ENCODE measurements at regions not wholly inside any gene's neighbourhood (a gene's known extent, or its start where the extent isn't known, plus 50 kb on each side); places are given as distances from the start of the nearest gene placed in this dataset.

DNA sequence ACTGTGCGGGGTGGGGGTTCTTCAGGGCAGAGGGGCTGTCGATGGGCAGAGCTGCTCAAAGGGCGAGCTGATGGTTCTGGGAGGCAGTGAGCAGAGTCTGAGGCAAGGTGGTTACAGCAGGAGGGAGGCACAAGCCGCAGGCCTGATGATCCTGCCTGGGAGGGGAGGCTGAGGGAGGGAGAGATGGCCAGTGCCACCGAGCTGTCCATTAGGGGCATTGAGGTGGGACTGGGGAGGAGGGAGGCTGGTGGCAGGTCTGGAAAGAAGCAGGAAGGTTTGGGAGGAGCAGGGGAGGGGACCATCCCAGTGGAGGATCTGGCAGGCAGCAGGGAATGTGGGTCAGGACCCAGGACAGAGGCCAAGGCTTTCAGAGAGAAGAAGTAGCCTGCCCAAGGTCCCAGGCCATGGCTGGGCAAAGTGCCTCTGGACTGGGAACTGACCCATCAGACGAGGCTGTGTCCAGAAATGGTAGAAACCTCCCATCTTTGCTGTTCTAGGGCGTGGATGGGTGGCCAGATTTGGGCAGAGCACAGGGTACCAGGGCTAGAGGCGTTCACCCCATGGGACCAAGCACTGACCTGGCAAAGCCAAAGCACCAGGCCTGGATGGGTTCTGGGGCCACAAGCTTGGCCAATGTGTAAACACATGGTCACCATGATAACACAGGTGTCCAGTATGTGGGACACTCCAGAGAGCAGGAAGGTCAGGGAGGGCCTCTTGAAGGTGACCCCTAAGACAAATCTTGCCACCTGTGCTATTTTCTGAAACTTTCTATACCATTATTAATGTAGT is 55.5 kb downstream of the INHBB start:
- DNase-seq: no peak
- Histone ChIP-seq H3K36me3 (ENCODE audit: control insufficient read depth in 3 of 3, insufficient read depth in 2 of 3, low read depth in 1 of 3, low read length in 3 of 3) (no peaks in the 10 kb centered on the region), H3K4me1 (ENCODE audit: control insufficient read depth in 3 of 3, insufficient read depth in 2 of 3, low read depth in 1 of 3, low read length in 2 of 3) (no peaks in the 10 kb centered on the region), H3K4me3 (ENCODE audit: low read depth in 1 of 3, low read length in 3 of 3) (no peak overlapping the region), H3K27ac (ENCODE audit: low read depth in 1 of 3, low read length in 2 of 3) (no peak overlapping the region), H3K9me3 (ENCODE audit: control insufficient read depth in 2 of 2, insufficient read depth in 1 of 2, low read depth in 1 of 2, low read length in 1 of 2) (no peaks in the 10 kb centered on the region), H3K27me3 (ENCODE audit: control insufficient read depth in 3 of 3, insufficient read depth in 3 of 3, low read length in 3 of 3) (no peaks in the 10 kb centered on the region)
- 71 to 80% (median 79%) methylated on average over 8 of the region's 8 CpGs for WGBS, 3 donors
- no peak for FAIRE-seq

GRCh38 chr2:120402067-120402433 is 56.1 kb downstream of the INHBB start:
- FAIRE-seq: no peak
- Histone ChIP-seq H3K9me3 (ENCODE audit: control insufficient read depth in 2 of 2, insufficient read depth in 1 of 2, low read depth in 1 of 2, low read length in 1 of 2) (no peaks in the 10 kb centered on the region), H3K36me3 (ENCODE audit: control insufficient read depth in 3 of 3, insufficient read depth in 2 of 3, low read depth in 1 of 3, low read length in 3 of 3) (no peaks in the 10 kb centered on the region), H3K27ac (ENCODE audit: low read depth in 1 of 3, low read length in 2 of 3) (no peak overlapping the region), H3K27me3 (ENCODE audit: control insufficient read depth in 3 of 3, insufficient read depth in 3 of 3, low read length in 3 of 3) (no peaks in the 10 kb centered on the region), H3K4me3 (ENCODE audit: low read depth in 1 of 3, low read length in 3 of 3) (no peak overlapping the region), H3K4me1 (ENCODE audit: control insufficient read depth in 3 of 3, insufficient read depth in 2 of 3, low read depth in 1 of 3, low read length in 2 of 3) (no peaks in the 10 kb centered on the region)
- DNase-seq: no peak
- WGBS, 3 donors: 67 to 76% (median 73%) methylated on average over 5 of the region's 5 CpGs

GRCh38 chr2:120402508-120402907 is 56.6 kb downstream of the INHBB start:
- DNase-seq (no peak), FAIRE-seq (no peak)
- 91 to 94% (median 92%) methylated on average over 6 of the region's 6 CpGs for WGBS, 3 donors
- Histone ChIP-seq H3K27ac (ENCODE audit: low read depth in 1 of 3, low read length in 2 of 3) (no peak overlapping the region), H3K27me3 (ENCODE audit: control insufficient read depth in 3 of 3, insufficient read depth in 3 of 3, low read length in 3 of 3) (no peaks in the 10 kb centered on the region), H3K4me3 (ENCODE audit: low read depth in 1 of 3, low read length in 3 of 3) (no peak overlapping the region), H3K36me3 (ENCODE audit: control insufficient read depth in 3 of 3, insufficient read depth in 2 of 3, low read depth in 1 of 3, low read length in 3 of 3) (no peaks in the 10 kb centered on the region), H3K9me3 (ENCODE audit: control insufficient read depth in 2 of 2, insufficient read depth in 1 of 2, low read depth in 1 of 2, low read length in 1 of 2) (no peaks in the 10 kb centered on the region), H3K4me1 (ENCODE audit: control insufficient read depth in 3 of 3, insufficient read depth in 2 of 3, low read depth in 1 of 3, low read length in 2 of 3) (no peaks in the 10 kb centered on the region)

- 85 to 87% (median 86%) methylated on average over 5 of the region's 5 CpGs for WGBS, 3 donors
- H3K9me3 ChIP-seq (ENCODE audit: control insufficient read depth in 2 of 2, insufficient read depth in 1 of 2, low read depth in 1 of 2, low read length in 1 of 2): no peaks in the 10 kb centered on the region
- FAIRE-seq: no peak
- H3K4me1 ChIP-seq (ENCODE audit: control insufficient read depth in 3 of 3, insufficient read depth in 2 of 3, low read depth in 1 of 3, low read length in 2 of 3): no peaks in the 10 kb centered on the region
- no peaks in the 10 kb centered on the region for H3K36me3 ChIP-seq (ENCODE audit: control insufficient read depth in 3 of 3, insufficient read depth in 2 of 3, low read depth in 1 of 3, low read length in 3 of 3)
- no peaks in the 10 kb centered on the region for H3K27me3 ChIP-seq (ENCODE audit: control insufficient read depth in 3 of 3, insufficient read depth in 3 of 3, low read length in 3 of 3)
- no peak overlapping the region for H3K27ac ChIP-seq (ENCODE audit: low read depth in 1 of 3, low read length in 2 of 3)
- no peak overlapping the region for H3K4me3 ChIP-seq (ENCODE audit: low read depth in 1 of 3, low read length in 3 of 3)
- no peak for DNase-seq
Measured at GRCh38 chr2:120403261-120403660, 57.3 kb downstream of the INHBB start.

DNA sequence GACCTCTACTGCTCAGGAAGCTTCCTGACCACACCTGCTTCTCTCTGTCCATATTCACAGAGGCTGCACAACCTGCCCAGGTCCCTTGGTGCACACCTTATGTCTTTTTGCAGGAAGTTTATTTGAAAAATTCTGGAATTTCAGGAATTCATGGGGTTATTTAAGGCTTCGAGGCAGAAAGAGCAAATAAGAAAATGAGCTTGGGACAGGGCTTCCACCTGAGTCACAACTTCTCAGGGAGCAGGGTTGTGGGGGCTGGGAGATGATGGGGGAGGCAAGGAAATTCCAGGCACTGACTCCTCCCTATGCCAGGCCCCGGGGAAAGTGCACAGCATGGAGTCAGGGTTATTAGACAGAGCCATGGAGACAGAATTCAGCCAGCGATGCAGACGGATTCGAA is 57.7 kb downstream of the INHBB start:
- Histone ChIP-seq H3K9me3 (ENCODE audit: control insufficient read depth in 2 of 2, insufficient read depth in 1 of 2, low read depth in 1 of 2, low read length in 1 of 2) (no peaks in the 10 kb centered on the region), H3K4me1 (ENCODE audit: control insufficient read depth in 3 of 3, insufficient read depth in 2 of 3, low read depth in 1 of 3, low read length in 2 of 3) (no peaks in the 10 kb centered on the region), H3K36me3 (ENCODE audit: control insufficient read depth in 3 of 3, insufficient read depth in 2 of 3, low read depth in 1 of 3, low read length in 3 of 3) (no peaks in the 10 kb centered on the region), H3K4me3 (ENCODE audit: low read depth in 1 of 3, low read length in 3 of 3) (no peak overlapping the region), H3K27ac (ENCODE audit: low read depth in 1 of 3, low read length in 2 of 3) (no peak overlapping the region), H3K27me3 (ENCODE audit: control insufficient read depth in 3 of 3, insufficient read depth in 3 of 3, low read length in 3 of 3) (no peaks in the 10 kb centered on the region)
- DNase-seq (no peak), FAIRE-seq (no peak)
- 70 to 79% (median 77%) methylated on average over 5 of the region's 5 CpGs for WGBS, 3 donors

DNA sequence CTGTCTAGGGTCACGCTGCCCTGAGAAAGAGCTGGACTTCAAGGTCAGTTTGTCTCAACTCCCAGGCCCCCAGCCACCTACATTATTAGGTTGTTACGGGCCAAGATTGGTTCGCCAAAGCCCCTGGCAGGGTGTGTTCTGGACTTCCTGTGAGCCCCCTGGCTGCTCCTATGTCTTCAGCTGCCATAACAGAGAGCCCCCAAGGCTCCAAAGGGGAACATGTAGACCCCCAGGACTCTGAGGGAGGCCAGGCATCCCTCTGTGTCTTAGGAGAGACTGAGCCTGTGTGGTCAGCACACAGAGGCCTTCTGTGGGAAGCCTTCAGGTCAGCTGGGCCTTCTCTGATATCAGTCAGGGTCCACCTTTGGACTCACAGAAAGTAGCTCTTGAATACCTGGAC is 58.3 kb downstream of the INHBB start:
- FAIRE-seq: no peak
- Histone ChIP-seq H3K4me3 (ENCODE audit: low read depth in 1 of 3, low read length in 3 of 3) (no peak overlapping the region), H3K27me3 (ENCODE audit: control insufficient read depth in 3 of 3, insufficient read depth in 3 of 3, low read length in 3 of 3) (no peaks in the 10 kb centered on the region), H3K36me3 (ENCODE audit: control insufficient read depth in 3 of 3, insufficient read depth in 2 of 3, low read depth in 1 of 3, low read length in 3 of 3) (no peaks in the 10 kb centered on the region), H3K9me3 (ENCODE audit: control insufficient read depth in 2 of 2, insufficient read depth in 1 of 2, low read depth in 1 of 2, low read length in 1 of 2) (no peaks in the 10 kb centered on the region), H3K4me1 (ENCODE audit: control insufficient read depth in 3 of 3, insufficient read depth in 2 of 3, low read depth in 1 of 3, low read length in 2 of 3) (no peaks in the 10 kb centered on the region), H3K27ac (ENCODE audit: low read depth in 1 of 3, low read length in 2 of 3) (no peak overlapping the region)
- 89 to 98% (median 89%) methylated on average over 3 of the region's 3 CpGs for WGBS, 3 donors
- no peak for DNase-seq

GRCh38 chr2:120404941-120405758 is 59.2 kb downstream of the INHBB start:
- Histone ChIP-seq H3K4me3 (ENCODE audit: low read depth in 1 of 3, low read length in 3 of 3) (no peak overlapping the region), H3K27me3 (ENCODE audit: control insufficient read depth in 3 of 3, insufficient read depth in 3 of 3, low read length in 3 of 3) (no peaks in the 10 kb centered on the region), H3K27ac (ENCODE audit: low read depth in 1 of 3, low read length in 2 of 3) (no peak overlapping the region), H3K4me1 (ENCODE audit: control insufficient read depth in 3 of 3, insufficient read depth in 2 of 3, low read depth in 1 of 3, low read length in 2 of 3) (no peaks in the 10 kb centered on the region), H3K9me3 (ENCODE audit: control insufficient read depth in 2 of 2, insufficient read depth in 1 of 2, low read depth in 1 of 2, low read length in 1 of 2) (peaks cover 0 to 5% of the 10 kb centered on the region in 2 donors), H3K36me3 (ENCODE audit: control insufficient read depth in 3 of 3, insufficient read depth in 2 of 3, low read depth in 1 of 3, low read length in 3 of 3) (no peaks in the 10 kb centered on the region)
- no peak for FAIRE-seq
- WGBS, 3 donors: 84 to 87% (median 86%) methylated on average over 19 of the region's 19 CpGs
- no peak for DNase-seq

DNA sequence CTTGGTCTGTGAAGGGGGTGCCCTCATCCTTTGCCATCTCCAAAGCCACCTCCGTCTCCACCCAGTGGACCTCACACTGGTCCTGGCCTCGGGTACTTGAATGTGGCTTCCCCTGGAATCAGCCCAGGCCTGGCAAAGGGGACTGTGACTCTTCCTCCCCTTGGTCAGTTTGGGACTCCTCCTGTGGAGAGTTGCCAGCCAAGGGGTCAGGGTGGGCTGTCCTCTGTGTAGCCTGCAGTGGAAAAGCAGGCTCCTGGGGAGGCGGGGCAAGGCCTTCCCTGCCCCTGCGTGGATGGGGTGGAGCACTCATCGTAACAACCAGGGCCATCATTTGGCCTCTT is 59.8 kb downstream of the INHBB start:
- H3K36me3 ChIP-seq (ENCODE audit: control insufficient read depth in 3 of 3, insufficient read depth in 2 of 3, low read depth in 1 of 3, low read length in 3 of 3): no peaks in the 10 kb centered on the region
- no peak overlapping the region for H3K4me3 ChIP-seq (ENCODE audit: low read depth in 1 of 3, low read length in 3 of 3)
- no peaks in the 10 kb centered on the region for H3K27me3 ChIP-seq (ENCODE audit: control insufficient read depth in 3 of 3, insufficient read depth in 3 of 3, low read length in 3 of 3)
- no peaks in the 10 kb centered on the region for H3K4me1 ChIP-seq (ENCODE audit: control insufficient read depth in 3 of 3, insufficient read depth in 2 of 3, low read depth in 1 of 3, low read length in 2 of 3)
- 53 to 70% (median 69%) methylated on average over 5 of the region's 5 CpGs for WGBS, 3 donors
- peaks cover 0 to 5% of the 10 kb centered on the region in 2 donors for H3K9me3 ChIP-seq (ENCODE audit: control insufficient read depth in 2 of 2, insufficient read depth in 1 of 2, low read depth in 1 of 2, low read length in 1 of 2)
- no peak for DNase-seq
- no peak overlapping the region for H3K27ac ChIP-seq (ENCODE audit: low read depth in 1 of 3, low read length in 2 of 3)
- FAIRE-seq: no peak
